ENCODE measurements at regions not wholly inside any gene's neighbourhood (a gene's known extent, or its start where the extent isn't known, plus 50 kb on each side); places are given as distances from the start of the nearest gene placed in this dataset.

DNA sequence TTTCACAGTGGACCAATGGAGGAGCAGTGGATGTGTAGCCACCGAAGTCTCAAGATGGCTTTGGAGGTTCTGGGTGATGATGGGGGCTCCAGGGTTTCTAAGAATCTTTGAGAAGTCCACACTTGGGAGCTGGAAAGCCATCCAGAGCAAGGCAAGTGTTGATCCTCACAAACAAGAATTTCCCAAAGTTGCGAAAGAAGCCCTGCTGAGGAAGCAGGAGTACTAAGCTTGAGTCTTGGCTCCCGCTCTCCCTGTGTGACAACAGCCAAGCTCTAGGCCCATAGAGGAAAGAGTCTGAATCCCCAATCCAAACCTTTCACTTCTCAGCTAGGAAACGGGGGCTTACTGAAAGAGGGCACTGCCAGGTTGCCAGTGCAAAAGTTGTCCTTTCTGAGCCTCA is 106.0 kb downstream of the EDN3 start (continued):
- TF ChIP-seq YY1 (IDR thresholded peaks at IDR 0.05; ENCODE audit: low read depth, low read length) (no peak), RNF2 (IDR thresholded peaks at IDR 0.05; ENCODE audit: borderline replicate concordance, low read depth, low read length, missing control alignments, poor library complexity, severe bottlenecking) (no peak), SP4 (IDR thresholded peaks at IDR 0.05; ENCODE audit: low read length) (no peak), TCF12 (IDR thresholded peaks at IDR 0.05; ENCODE audit: low read depth, low read length) (no peak), EP300 (IDR thresholded peaks at IDR 0.05; ENCODE audit: borderline replicate concordance in 1 of 2, low read depth in 2 of 2, low read length in 2 of 2) (no peak), JUND (IDR thresholded peaks at IDR 0.05; ENCODE audit: low read length) (no peak), RXRA (IDR thresholded peaks at IDR 0.05; ENCODE audit: insufficient read depth, low read depth, low read length) (no peak), TAF1 (IDR thresholded peaks at IDR 0.05; ENCODE audit: low read depth, low read length) (no peak), SP1 (IDR thresholded peaks at IDR 0.05; ENCODE audit: low read depth, low read length) (no peak), SIRT6 (IDR thresholded peaks at IDR 0.05; ENCODE audit: low read length) (no peak)
